ENCODE measurements at regions not wholly inside any gene's neighbourhood (a gene's known extent, or its start where the extent isn't known, plus 50 kb on each side); places are given as distances from the start of the nearest gene placed in this dataset.

DNA sequence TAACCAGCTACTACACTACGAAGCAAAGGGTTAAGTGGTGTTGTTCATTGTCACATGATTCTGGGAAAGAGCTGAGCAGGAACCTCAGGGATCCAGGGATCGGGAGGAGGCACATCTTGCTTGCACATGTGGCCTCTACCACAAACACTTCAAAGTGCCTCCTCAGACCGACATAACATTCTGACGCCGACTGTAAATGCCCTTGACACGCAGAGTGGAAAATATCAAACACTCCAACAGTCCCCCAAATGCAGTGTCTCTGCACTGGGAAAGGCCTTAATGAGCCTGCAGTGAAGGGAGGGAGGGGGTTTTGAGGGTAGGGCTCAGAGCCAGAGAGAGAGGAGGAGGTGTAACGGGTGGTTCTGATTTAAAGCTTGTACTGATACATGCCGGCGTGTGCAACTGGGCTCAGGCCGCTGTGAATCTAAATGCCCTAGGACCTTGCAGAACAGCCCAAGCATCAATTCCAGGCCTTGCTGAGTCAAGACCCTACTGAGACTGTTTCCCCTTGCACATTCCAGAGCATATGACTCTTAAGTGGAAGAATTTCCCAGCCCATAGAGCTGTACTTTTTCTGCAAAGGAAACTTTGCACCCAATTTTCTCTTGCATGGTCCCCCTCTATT, 163.7 kb downstream of the NTMT2 start:
- no peak overlapping the region for H3K9ac ChIP-seq (ENCODE audit: insufficient read depth in 1 of 2, low read depth in 2 of 2, low read length in 2 of 2)
- BruUV-seq (replicated peaks) = no TSS peak
- intact Hi-C loops (cut with micrococcal nuclease) = no loop called here
- ChIA-PET POLR2A (no interaction called here), CTCF (ENCODE audit: low intra/inter-chr PET ratio) (no interaction called here)
- 1% methylated on average over 9 of the region's 10 CpGs for WGBS (ENCODE audit: insufficient coverage, low coverage, missing lambda C conversion rate)
- H3K9me1 ChIP-seq (ENCODE audit: control insufficient read depth, insufficient read depth, low read length) = no peaks in the 10 kb centered on the region
- no peak for ATAC-seq
- no peaks in the 10 kb centered on the region for H3K36me3 ChIP-seq (ENCODE audit: control insufficient read depth, insufficient read depth, low read length)
- no peaks in the 10 kb centered on the region for H4K20me1 ChIP-seq (replicated peaks; ENCODE audit: control insufficient read depth, insufficient read depth, low read length)
- no peaks in the 10 kb centered on the region for H3K4me1 ChIP-seq (replicated peaks in 1 of 2; ENCODE audit: control insufficient read depth in 2 of 2, insufficient read depth in 2 of 2, low read length in 2 of 2)
- in situ Hi-C loops (cut with MboI) = no loop called here
- no peak overlapping the region for H3K27ac ChIP-seq (ENCODE audit: extremely low read depth, low read depth, low read length)
- no peak for FAIRE-seq
- peaks cover 2% of the 10 kb centered on the region for H3K9me3 ChIP-seq (replicated peaks; ENCODE audit: control insufficient read depth, insufficient read depth, low read depth, low read length)
- DNase-seq (ENCODE audit: extremely low read depth in 1 of 4, low spot score in 3 of 4) = no peak
- TF ChIP-seq TOE1 (IDR thresholded peaks at IDR 0.05; ENCODE audit: borderline replicate concordance) (no peak), TOE1 (CRISPR knock-in tag; IDR thresholded peaks at IDR 0.05; ENCODE audit: borderline replicate concordance, low read depth) (no peak)
- no peak overlapping the region for H2AFZ ChIP-seq (ENCODE audit: low read depth, low read length)
- H3K4me2 ChIP-seq (ENCODE audit: insufficient read depth, low read length) = no peak overlapping the region
- no peaks in the 10 kb centered on the region for H3K27me3 ChIP-seq (ENCODE audit: control insufficient read depth in 2 of 2, insufficient read depth in 2 of 2, low read length in 2 of 2)
- H3K4me3 ChIP-seq = no peak overlapping the region
- H3K79me2 ChIP-seq (ENCODE audit: control insufficient read depth, insufficient read depth, low read length) = no peaks in the 10 kb centered on the region

GRCh38 chr1:170310014-170310405, 164.3 kb downstream of the NTMT2 start:
- Histone ChIP-seq H3K79me2 (ENCODE audit: control insufficient read depth, insufficient read depth, low read length) (no peaks in the 10 kb centered on the region), H4K20me1 (replicated peaks; ENCODE audit: control insufficient read depth, insufficient read depth, low read length) (no peaks in the 10 kb centered on the region), H3K4me2 (ENCODE audit: insufficient read depth, low read length) (no peak overlapping the region), H3K9ac (ENCODE audit: insufficient read depth in 1 of 2, low read depth in 2 of 2, low read length in 2 of 2) (no peak overlapping the region), H3K4me3 (no peak overlapping the region), H3K9me3 (replicated peaks; ENCODE audit: control insufficient read depth, insufficient read depth, low read depth, low read length) (peaks cover 2% of the 10 kb centered on the region), H2AFZ (ENCODE audit: low read depth, low read length) (no peak overlapping the region), H3K27me3 (ENCODE audit: control insufficient read depth in 2 of 2, insufficient read depth in 2 of 2, low read length in 2 of 2) (no peaks in the 10 kb centered on the region), H3K27ac (ENCODE audit: extremely low read depth, low read depth, low read length) (no peak overlapping the region), H3K4me1 (replicated peaks in 1 of 2; ENCODE audit: control insufficient read depth in 2 of 2, insufficient read depth in 2 of 2, low read length in 2 of 2) (no peaks in the 10 kb centered on the region), H3K9me1 (ENCODE audit: control insufficient read depth, insufficient read depth, low read length) (no peaks in the 10 kb centered on the region), H3K36me3 (ENCODE audit: control insufficient read depth, insufficient read depth, low read length) (no peaks in the 10 kb centered on the region)
- FAIRE-seq (no peak), DNase-seq (ENCODE audit: extremely low read depth in 1 of 4, low spot score in 3 of 4) (no peak), ATAC-seq (no peak)
- ChIA-PET CTCF (ENCODE audit: low intra/inter-chr PET ratio) (no interaction called here), POLR2A (no interaction called here)
- 0% methylated on average over 1 of the region's 1 CpG for WGBS (ENCODE audit: insufficient coverage, low coverage, missing lambda C conversion rate)
- no TSS peak for BruUV-seq (replicated peaks)
- in situ Hi-C loops (cut with MboI) (no loop called here), intact Hi-C loops (cut with micrococcal nuclease) (no loop called here)
- TF ChIP-seq ZFPM2 (CRISPR knock-in tag; IDR thresholded peaks at IDR 0.05) = no peak
- TF ChIP-seq CBX3 (IDR thresholded peaks at IDR 0.05; ENCODE audit: borderline replicate concordance in 1 of 2, low read length in 2 of 2) = no peak
